ENCODE measurements at regions not wholly inside any gene's neighbourhood (a gene's known extent, or its start where the extent isn't known, plus 50 kb on each side); places are given as distances from the start of the nearest gene placed in this dataset.

- no peak for ATAC-seq (ENCODE audit: low read depth)
- no peak for TF ChIP-seq CTCF (IDR thresholded peaks at IDR 0.05)
- Mint-ChIP-seq H3K9me3 (no peaks in the 10 kb centered on the region), H3K4me3 (no peak overlapping the region), H3K27me3 (no peaks in the 10 kb centered on the region), H3K27ac (no peak overlapping the region), H3K36me3 (ENCODE audit: low read depth) (no peaks in the 10 kb centered on the region), H3K4me1 (no peaks in the 10 kb centered on the region)
- intact Hi-C loops (cut with micrococcal nuclease) = no loop called here
- DNase-seq = no peak
- ChIA-PET CTCF (no interaction called here), POLR2A (no interaction called here)
These were observed 103.7 kb upstream of the CD93 start for GRCh38 chr20:23189854-23190253.

GRCh38 chr20:23189341-23189740 is 103.2 kb upstream of the CD93 start:
- no peaks in the 10 kb centered on the region for H3K9me3 Mint-ChIP-seq
- intact Hi-C loops (cut with micrococcal nuclease) = no loop called here
- no peak for DNase-seq
- TF ChIP-seq CTCF (IDR thresholded peaks at IDR 0.05) = no peak
- ChIA-PET POLR2A (no interaction called here), CTCF (no interaction called here)
- no peak overlapping the region for H3K27ac Mint-ChIP-seq
- ATAC-seq (ENCODE audit: low read depth) = no peak
- H3K27me3 Mint-ChIP-seq = no peaks in the 10 kb centered on the region
- no peaks in the 10 kb centered on the region for H3K36me3 Mint-ChIP-seq (ENCODE audit: low read depth)
- no peaks in the 10 kb centered on the region for H3K4me1 Mint-ChIP-seq
- H3K4me3 Mint-ChIP-seq = no peak overlapping the region

GRCh38 chr20:23188377-23189169 is 102.4 kb upstream of the CD93 start:
- Mint-ChIP-seq H3K36me3 (ENCODE audit: low read depth) (no peaks in the 10 kb centered on the region), H3K4me3 (no peak overlapping the region), H3K9me3 (no peaks in the 10 kb centered on the region), H3K4me1 (no peaks in the 10 kb centered on the region), H3K27ac (no peak overlapping the region), H3K27me3 (no peaks in the 10 kb centered on the region)
- DNase-seq (no peak), ATAC-seq (ENCODE audit: low read depth) (no peak)
- ChIA-PET CTCF (no interaction called here), POLR2A (no interaction called here)
- TF ChIP-seq CTCF (IDR thresholded peaks at IDR 0.05) = no peak
- intact Hi-C loops (cut with micrococcal nuclease) = no loop called here

- no peaks in the 10 kb centered on the region for H3K4me1 Mint-ChIP-seq
- intact Hi-C loops (cut with micrococcal nuclease) = no loop called here
- no peak overlapping the region for H3K4me3 Mint-ChIP-seq
- no peak for DNase-seq
- no peaks in the 10 kb centered on the region for H3K27me3 Mint-ChIP-seq
- no peak for TF ChIP-seq CTCF (IDR thresholded peaks at IDR 0.05)
- no peak for ATAC-seq (ENCODE audit: low read depth)
- H3K36me3 Mint-ChIP-seq (ENCODE audit: low read depth) = no peaks in the 10 kb centered on the region
- ChIA-PET POLR2A (no interaction called here), CTCF (no interaction called here)
- H3K9me3 Mint-ChIP-seq = no peaks in the 10 kb centered on the region
- H3K27ac Mint-ChIP-seq = no peak overlapping the region
These were observed 101.6 kb upstream of the CD93 start for GRCh38 chr20:23187751-23188150.

- TF ChIP-seq CTCF (IDR thresholded peaks at IDR 0.05) = no peak
- H3K4me3 Mint-ChIP-seq = no peak overlapping the region
- H3K27me3 Mint-ChIP-seq = no peaks in the 10 kb centered on the region
- intact Hi-C loops (cut with micrococcal nuclease) = no loop called here
- CTCF ChIA-PET = no interaction called here
- H3K9me3 Mint-ChIP-seq = no peaks in the 10 kb centered on the region
- POLR2A ChIA-PET = no interaction called here
- H3K36me3 Mint-ChIP-seq (ENCODE audit: low read depth) = no peaks in the 10 kb centered on the region
- DNase-seq = no peak
- no peaks in the 10 kb centered on the region for H3K4me1 Mint-ChIP-seq
- ATAC-seq (ENCODE audit: low read depth) = no peak
- no peak overlapping the region for H3K27ac Mint-ChIP-seq
These were observed 100.7 kb upstream of the CD93 start for GRCh38 chr20:23186808-23187207.
